Vagina (tissue), 2 donors: ENCODE measurements at regions not wholly inside any gene's neighbourhood (a gene's known extent, or its start where the extent isn't known, plus 50 kb on each side); places are given as distances from the start of the nearest gene placed in this dataset.
A peak's percentile ranks its signal among the peaks of the same experiment; 100 is the strongest.

Source experiments
- DNase-seq, 2 donors: peaks; one replicate each; pipeline ENCODE4 v3.0.0-alpha.2; 2017; ENCODE audit errors: extremely low spot score in 2 of 2
- H3K27ac ChIP-seq: fragments of 200-600 bp; sonication (generic); one replicate; pipeline ENCODE4 v1.5.1; 2019
- H3K27me3 ChIP-seq: fragments of 200-600 bp; sonication (generic); one replicate; pipeline ENCODE4 v1.5.1; 2019
- H3K36me3 ChIP-seq, 2 donors: fragments of 200-600 bp; sonication (generic); one replicate each; pipeline ENCODE4 v1.5.1; 2017 to 2019
- H3K4me1 ChIP-seq: fragments of 200-600 bp; sonication (generic); one replicate; pipeline ENCODE4 v1.5.1; 2019
- H3K4me3 ChIP-seq, 2 donors: fragments of 200-600 bp; sonication (generic); 1 replicate in 1 of 2; 2 replicates in 1 of 2; pipeline ENCODE4 v1.5.1; 2016 to 2019
- H3K9me3 ChIP-seq: fragments of 200-600 bp; sonication (generic); one replicate; pipeline ENCODE4 v1.5.1; 2019
- POLR2A ChIP-seq, 2 donors: fragments of 450-650 bp; IDR thresholded peaks; one replicate each; pipeline ENCODE4 v1.6.1; 2017; ENCODE audit warnings: antibody characterized with exemption in 2 of 2, mild to moderate bottlenecking in 2 of 2, moderate library complexity in 2 of 2
- POLR2AphosphoS5 ChIP-seq, 2 donors: sonication (generic); formaldehyde crosslinking; IDR thresholded peaks; one replicate each; pipeline ENCODE4 v1.9.0; 2017; ENCODE audit warnings: antibody characterized with exemption in 2 of 2, mild to moderate bottlenecking in 2 of 2, low read depth in 1 of 2; ENCODE audit not compliant: insufficient read depth in 1 of 2
- intact Hi-C: fragments of 100-400 bp; cut with DNase I; formaldehyde crosslinking; loops from one replicate; pipeline ENCODE4 v1.15.1; 2023
- TF ChIP-seq, protein P1 (sequence below), 3 experiments: fragments of 450-650 bp in 2 of 3; fragments of 200-600 bp in 1 of 3; sonication (generic) in 1 of 3; IDR thresholded peaks; one replicate each; pipeline ENCODE4 v1.5.1; 2017 to 2019; ENCODE audit warnings: antibody characterized with exemption in 3 of 3, mild to moderate bottlenecking in 2 of 3, moderate library complexity in 2 of 3

DNA sequence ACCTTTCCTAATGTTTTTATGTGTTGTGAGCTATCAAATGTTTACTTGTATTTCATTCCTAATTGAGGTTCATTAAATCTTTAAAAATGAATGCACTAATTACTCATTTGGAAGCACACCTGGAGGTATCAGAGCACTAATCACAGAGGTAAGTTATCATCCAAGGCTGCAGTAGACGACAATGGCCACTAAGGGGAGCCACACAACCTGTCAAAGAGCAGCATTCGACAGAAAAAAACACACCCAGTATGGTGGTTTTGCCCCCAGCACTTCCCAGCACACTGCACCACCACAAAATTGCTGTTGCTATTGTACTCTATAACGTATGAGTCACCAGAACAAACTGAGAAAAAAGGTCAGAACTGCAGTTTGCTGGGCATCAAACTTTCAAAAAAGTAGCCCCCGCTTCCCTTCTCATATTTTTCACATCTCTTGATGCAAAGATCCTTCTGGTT is 205.9 kb upstream of the IGF1R start:
- peaks cover 11% of the 10 kb centered on the region for H3K4me1 ChIP-seq
- no peaks in the 10 kb centered on the region for H3K9me3 ChIP-seq
- peak overlapping the region; percentile 30 for H3K27ac ChIP-seq
- H3K4me3 ChIP-seq, result no peak overlapping the region
- intact Hi-C loops, result loop anchor here (5.0 kb wide), 2 partner anchors 215 to 635 kb away; no protein-coding TSS in a partner anchor
- TF ChIP-seq, protein P1, sequence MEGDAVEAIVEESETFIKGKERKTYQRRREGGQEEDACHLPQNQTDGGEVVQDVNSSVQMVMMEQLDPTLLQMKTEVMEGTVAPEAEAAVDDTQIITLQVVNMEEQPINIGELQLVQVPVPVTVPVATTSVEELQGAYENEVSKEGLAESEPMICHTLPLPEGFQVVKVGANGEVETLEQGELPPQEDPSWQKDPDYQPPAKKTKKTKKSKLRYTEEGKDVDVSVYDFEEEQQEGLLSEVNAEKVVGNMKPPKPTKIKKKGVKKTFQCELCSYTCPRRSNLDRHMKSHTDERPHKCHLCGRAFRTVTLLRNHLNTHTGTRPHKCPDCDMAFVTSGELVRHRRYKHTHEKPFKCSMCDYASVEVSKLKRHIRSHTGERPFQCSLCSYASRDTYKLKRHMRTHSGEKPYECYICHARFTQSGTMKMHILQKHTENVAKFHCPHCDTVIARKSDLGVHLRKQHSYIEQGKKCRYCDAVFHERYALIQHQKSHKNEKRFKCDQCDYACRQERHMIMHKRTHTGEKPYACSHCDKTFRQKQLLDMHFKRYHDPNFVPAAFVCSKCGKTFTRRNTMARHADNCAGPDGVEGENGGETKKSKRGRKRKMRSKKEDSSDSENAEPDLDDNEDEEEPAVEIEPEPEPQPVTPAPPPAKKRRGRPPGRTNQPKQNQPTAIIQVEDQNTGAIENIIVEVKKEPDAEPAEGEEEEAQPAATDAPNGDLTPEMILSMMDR (IDR thresholded peaks at IDR 0.05), result peak; percentile 8 to 73 (median 73)
- TF ChIP-seq POLR2AphosphoS5 (IDR thresholded peaks at IDR 0.05; ENCODE audit: insufficient read depth in 1 of 2, low read depth in 1 of 2), result no peak
- no peaks in the 10 kb centered on the region for H3K36me3 ChIP-seq
- no peaks in the 10 kb centered on the region for H3K27me3 ChIP-seq
- peak in 1 of 2 donors; percentile 70 for DNase-seq

DNA sequence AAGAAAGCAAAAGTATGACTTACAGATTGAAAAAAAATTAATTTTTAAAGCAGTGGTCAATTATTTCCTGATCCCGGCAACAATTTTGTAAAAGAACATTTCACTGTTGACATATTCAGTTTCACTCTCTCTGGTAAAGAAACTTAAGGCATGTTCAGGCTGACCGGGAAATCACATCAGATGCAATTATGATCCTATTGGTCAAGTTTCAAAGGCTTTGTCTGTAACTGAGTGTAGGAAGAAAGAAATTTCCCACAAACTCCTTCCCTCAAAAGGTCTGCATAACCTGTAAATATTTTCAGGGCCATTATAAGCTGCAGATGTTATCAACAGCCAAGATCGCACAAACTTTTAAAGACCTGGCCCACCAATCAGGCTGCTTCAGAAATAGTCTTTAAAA is 205.4 kb upstream of the IGF1R start:
- Histone ChIP-seq H3K36me3 (no peaks in the 10 kb centered on the region), H3K9me3 (no peaks in the 10 kb centered on the region), H3K4me3 (no peak overlapping the region), H3K27me3 (no peaks in the 10 kb centered on the region), H3K4me1 (peaks cover 11% of the 10 kb centered on the region), H3K27ac (peak overlapping the region; percentile 30)
- TF ChIP-seq, protein P1 (IDR thresholded peaks at IDR 0.05), result no peak
- TF ChIP-seq POLR2AphosphoS5 (IDR thresholded peaks at IDR 0.05; ENCODE audit: insufficient read depth in 1 of 2, low read depth in 1 of 2) (no peak), POLR2A (IDR thresholded peaks at IDR 0.05) (no peak)
- peak in 1 of 2 donors; percentile 49 for DNase-seq
- intact Hi-C loops, result loop anchor here (5.0 kb wide), 2 partner anchors 214 to 634 kb away; no protein-coding TSS in a partner anchor

DNA sequence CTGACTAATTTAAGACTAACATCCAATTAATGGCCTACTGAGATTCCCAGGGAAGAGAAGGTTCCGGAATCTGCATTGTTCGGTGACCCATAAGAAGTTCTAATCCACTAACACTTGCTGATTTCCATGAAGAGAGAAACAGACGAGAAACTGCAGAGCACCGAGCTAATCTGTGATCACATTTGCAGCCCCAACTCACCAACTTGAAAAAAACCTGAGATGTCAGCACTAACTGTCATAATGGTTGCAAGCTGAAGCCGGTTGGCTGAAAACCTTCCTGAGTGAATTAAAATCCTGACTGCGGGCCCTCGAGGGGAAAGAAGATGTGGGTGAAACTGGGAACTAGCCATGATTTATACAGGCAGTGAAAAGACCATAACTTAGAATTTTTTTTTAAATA is 204.8 kb upstream of the IGF1R start:
- Histone ChIP-seq H3K4me1 (peaks cover 11% of the 10 kb centered on the region), H3K4me3 (no peak overlapping the region), H3K9me3 (no peaks in the 10 kb centered on the region), H3K27me3 (no peaks in the 10 kb centered on the region), H3K27ac (peak overlapping the region; percentile 30), H3K36me3 (no peaks in the 10 kb centered on the region)
- DNase-seq, result peak in 1 of 2 donors; percentile 64
- TF ChIP-seq POLR2A (IDR thresholded peaks at IDR 0.05), result no peak
- TF ChIP-seq, protein P1 (IDR thresholded peaks at IDR 0.05), result no peak
- intact Hi-C loops, result loop anchor here (5.0 kb wide), 2 partner anchors 214 to 634 kb away; no protein-coding TSS in a partner anchor

DNA sequence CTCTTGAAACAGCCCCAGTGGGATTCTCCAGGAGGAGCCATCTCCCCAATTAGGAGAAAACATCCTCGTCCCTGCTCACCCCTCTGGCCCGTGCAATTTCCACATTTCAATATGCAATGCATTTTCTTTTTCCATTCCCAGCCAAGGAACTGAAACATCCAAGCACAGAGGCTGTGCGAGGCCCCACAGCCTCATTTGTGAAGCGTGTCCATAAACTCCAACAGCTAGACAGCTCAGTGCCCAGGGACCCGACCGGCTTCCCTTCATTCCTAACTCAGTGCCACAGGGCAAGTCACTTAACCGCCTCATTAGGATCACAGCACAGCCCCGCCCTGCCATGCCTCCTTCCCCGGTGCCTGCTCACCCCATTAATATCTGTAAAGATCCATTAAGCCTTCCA is 204.2 kb upstream of the IGF1R start:
- no peaks in the 10 kb centered on the region for H3K36me3 ChIP-seq
- no peak overlapping the region for H3K4me3 ChIP-seq
- peak in 1 of 2 donors; percentile 74 for DNase-seq
- peaks cover 11% of the 10 kb centered on the region for H3K4me1 ChIP-seq
- intact Hi-C loops, result loop anchor here (5.0 kb wide), 2 partner anchors 213 to 633 kb away; no protein-coding TSS in a partner anchor
- no peak for TF ChIP-seq POLR2A (IDR thresholded peaks at IDR 0.05)
- TF ChIP-seq, protein P1 (IDR thresholded peaks at IDR 0.05), result no peak
- TF ChIP-seq POLR2AphosphoS5 (IDR thresholded peaks at IDR 0.05; ENCODE audit: insufficient read depth in 1 of 2, low read depth in 1 of 2), result no peak
- H3K27ac ChIP-seq, result no peak overlapping the region
- no peaks in the 10 kb centered on the region for H3K27me3 ChIP-seq
- H3K9me3 ChIP-seq, result no peaks in the 10 kb centered on the region

DNA sequence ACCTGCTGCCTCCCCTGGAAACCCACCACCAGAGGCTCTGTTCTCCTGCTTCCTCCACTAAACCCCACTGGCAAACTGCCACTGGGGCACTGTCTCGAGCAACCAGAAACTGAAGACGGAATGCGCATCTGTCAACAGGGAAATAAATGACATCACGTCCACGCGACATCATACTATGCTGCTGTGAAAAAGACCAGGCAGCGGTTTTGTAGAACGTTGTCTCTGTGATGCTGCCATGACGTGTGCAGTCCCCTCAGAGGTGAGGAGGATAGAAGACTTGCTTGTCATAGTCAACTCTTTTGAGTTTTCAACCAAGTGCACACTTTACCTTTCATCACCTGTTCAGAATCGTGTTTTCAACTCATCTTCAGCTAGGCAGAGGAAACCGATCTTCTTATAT is 203.0 kb upstream of the IGF1R start:
- Histone ChIP-seq H3K4me1 (peaks cover 11% of the 10 kb centered on the region), H3K4me3 (no peak overlapping the region), H3K36me3 (no peaks in the 10 kb centered on the region), H3K27me3 (no peaks in the 10 kb centered on the region), H3K9me3 (no peaks in the 10 kb centered on the region), H3K27ac (no peak overlapping the region)
- intact Hi-C loops, result no loop called here
- TF ChIP-seq, protein P1 (IDR thresholded peaks at IDR 0.05), result no peak
- no peak for TF ChIP-seq POLR2AphosphoS5 (IDR thresholded peaks at IDR 0.05; ENCODE audit: insufficient read depth in 1 of 2, low read depth in 1 of 2)
- TF ChIP-seq POLR2A (IDR thresholded peaks at IDR 0.05), result no peak
- DNase-seq, result peak in 1 of 2 donors; percentile 52
